ENCODE measurements at regions not wholly inside any gene's neighbourhood (a gene's known extent, or its start where the extent isn't known, plus 50 kb on each side); places are given as distances from the start of the nearest gene placed in this dataset.

DNA sequence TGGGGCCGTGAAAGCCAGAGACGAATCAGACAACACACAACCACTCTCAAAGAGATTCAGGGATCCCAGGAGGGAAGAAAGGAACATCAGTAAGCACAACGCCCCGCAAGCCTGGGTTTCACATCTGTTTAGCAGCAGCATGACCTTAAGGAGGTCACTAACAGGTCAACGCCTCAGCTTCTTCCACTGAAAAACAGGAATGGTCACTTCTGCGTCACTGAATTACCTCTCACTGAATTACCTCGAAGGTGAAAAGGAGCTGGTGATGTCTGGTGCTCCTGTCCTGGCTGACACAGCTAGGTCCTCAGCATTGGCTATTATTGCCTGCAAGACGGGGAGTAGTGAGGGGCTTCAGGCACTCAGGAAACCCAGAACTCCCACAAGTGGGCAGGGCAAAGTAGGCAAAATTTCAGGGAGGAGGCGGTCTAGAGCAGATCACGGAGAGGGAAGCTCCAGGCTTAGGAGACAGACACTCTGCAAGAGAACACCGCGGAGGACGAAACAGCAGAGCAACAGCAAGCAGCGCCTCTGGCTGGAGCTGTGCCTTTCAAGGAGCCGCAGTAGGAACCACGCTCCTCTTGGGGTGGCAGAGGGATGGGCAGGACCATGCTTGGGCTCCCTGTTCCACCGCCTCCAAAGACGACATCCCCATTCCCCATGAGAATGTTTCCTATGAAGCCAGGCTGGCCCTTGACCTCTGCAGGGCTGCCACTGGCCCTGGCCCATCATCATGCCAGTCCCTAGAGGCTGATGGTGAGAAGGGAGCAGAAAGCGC is 108.4 kb downstream of the SINHCAF start:
- no peaks in the 10 kb centered on the region for H3K36me3 ChIP-seq
- intact Hi-C loops (cut with DNase I; ENCODE audit: low total_unique reads) = no loop called here
- H3K27me3 ChIP-seq = no peaks in the 10 kb centered on the region
- TF ChIP-seq POLR2AphosphoS5 (IDR thresholded peaks at IDR 0.05) (no peak), POLR2A (IDR thresholded peaks at IDR 0.05) (no peak), CTCF (IDR thresholded peaks at IDR 0.05) (no peak)
- no peak overlapping the region for H3K4me3 ChIP-seq
- no peak overlapping the region for H3K27ac ChIP-seq
- DNase-seq (ENCODE audit: low spot score in 2 of 2) = no peak
- H3K9me3 ChIP-seq = no peaks in the 10 kb centered on the region
- H3K4me1 ChIP-seq = no peaks in the 10 kb centered on the region

DNA sequence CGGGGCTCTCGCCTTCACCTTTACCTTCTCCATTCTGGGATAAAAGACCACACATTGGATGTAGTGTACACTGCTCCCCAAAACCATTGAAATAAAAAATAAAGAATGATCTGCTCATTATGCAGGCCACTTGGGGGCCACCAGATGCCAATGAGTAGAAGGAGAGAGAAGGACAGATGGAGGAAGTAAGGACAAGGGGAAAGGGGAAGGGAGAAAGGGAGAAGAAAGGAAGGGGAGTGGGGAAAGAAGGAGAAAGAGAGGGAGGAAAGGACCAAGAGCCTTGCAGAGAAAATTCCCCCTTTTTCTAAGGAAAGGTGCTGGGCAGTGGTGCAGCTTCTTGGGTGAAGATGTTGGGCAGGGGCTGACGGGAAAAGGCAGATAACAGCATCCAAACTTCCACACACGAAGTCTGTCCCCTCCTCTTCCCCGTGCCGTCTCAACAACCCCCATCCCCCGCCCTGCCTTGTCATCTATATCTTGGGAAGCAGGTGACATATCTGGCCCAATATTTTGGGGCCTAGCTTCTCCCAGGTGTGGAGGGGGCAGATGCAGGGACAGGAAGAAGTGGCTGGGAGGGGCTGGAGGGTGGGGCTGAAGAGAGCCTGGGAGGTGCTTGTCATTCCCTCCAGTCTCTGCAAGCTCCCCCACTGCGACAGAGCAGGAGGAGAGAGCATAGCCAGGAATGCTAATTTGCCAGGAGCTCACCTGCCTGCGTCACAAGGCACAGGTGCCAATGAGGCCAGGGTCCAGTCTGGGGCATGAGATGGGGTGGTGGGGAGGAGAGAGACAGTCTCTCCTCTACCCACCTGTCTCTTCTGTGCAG is 107.5 kb downstream of the SINHCAF start:
- Histone ChIP-seq H3K4me1 (no peaks in the 10 kb centered on the region), H3K27ac (no peak overlapping the region), H3K4me3 (no peak overlapping the region), H3K27me3 (no peaks in the 10 kb centered on the region), H3K9me3 (no peaks in the 10 kb centered on the region), H3K36me3 (no peaks in the 10 kb centered on the region)
- intact Hi-C loops (cut with DNase I; ENCODE audit: low total_unique reads) = no loop called here
- TF ChIP-seq CTCF (IDR thresholded peaks at IDR 0.05) = no peak
- TF ChIP-seq POLR2AphosphoS5 (IDR thresholded peaks at IDR 0.05) = no peak
- TF ChIP-seq POLR2A (IDR thresholded peaks at IDR 0.05) = no peak
- DNase-seq (ENCODE audit: low spot score in 2 of 2) = no peak

DNA sequence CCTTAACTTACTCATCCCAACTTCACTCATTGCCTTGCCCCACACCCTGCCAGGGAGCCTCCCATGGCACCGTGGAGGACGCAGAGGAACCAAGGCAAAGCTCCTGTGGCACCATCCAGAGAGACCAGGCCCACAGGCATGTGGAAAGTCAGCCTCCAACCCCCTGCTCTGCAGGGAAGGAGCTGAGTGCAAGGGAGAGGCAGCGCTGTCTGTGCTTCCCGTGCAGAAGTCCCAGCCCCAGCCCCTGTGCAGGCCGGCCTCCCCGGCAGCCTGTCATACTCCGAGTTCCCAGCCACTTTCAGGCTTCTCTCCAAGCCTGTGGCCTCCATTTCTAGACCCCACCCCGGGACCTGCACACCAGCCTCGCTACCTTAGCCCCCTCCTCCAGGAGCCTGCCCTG is 106.4 kb downstream of the SINHCAF start:
- intact Hi-C loops (cut with DNase I; ENCODE audit: low total_unique reads) = no loop called here
- no peak for DNase-seq (ENCODE audit: low spot score in 2 of 2)
- no peak overlapping the region for H3K4me3 ChIP-seq
- no peaks in the 10 kb centered on the region for H3K9me3 ChIP-seq
- no peaks in the 10 kb centered on the region for H3K4me1 ChIP-seq
- no peak overlapping the region for H3K27ac ChIP-seq
- no peaks in the 10 kb centered on the region for H3K27me3 ChIP-seq
- H3K36me3 ChIP-seq = no peaks in the 10 kb centered on the region
- no peak for TF ChIP-seq POLR2A (IDR thresholded peaks at IDR 0.05)
- no peak for TF ChIP-seq CTCF (IDR thresholded peaks at IDR 0.05)
- no peak for TF ChIP-seq POLR2AphosphoS5 (IDR thresholded peaks at IDR 0.05)

DNA sequence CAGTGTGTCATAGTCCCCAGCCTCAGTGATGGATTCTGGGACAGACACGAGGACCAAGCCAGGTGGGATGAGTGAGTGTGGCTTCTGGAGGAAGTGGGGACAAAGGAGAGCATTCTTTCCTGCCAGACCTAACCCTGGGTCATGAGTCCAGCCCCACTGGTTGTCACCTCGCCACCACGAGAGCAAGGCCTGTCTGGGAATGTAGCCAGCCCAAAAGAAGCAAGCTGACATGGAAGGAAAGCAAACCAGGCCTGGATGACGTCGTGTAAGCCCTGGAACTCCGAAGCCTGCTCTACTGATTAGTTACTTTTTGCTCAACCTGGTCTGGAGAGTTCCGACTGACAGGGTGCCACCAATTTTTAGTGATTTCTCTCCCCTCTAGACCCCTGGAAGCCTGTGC is 105.9 kb downstream of the SINHCAF start:
- Histone ChIP-seq H3K9me3 (no peaks in the 10 kb centered on the region), H3K4me1 (no peaks in the 10 kb centered on the region), H3K4me3 (no peak overlapping the region), H3K27me3 (no peaks in the 10 kb centered on the region), H3K27ac (no peak overlapping the region), H3K36me3 (no peaks in the 10 kb centered on the region)
- no peak for DNase-seq (ENCODE audit: low spot score in 2 of 2)
- intact Hi-C loops (cut with DNase I; ENCODE audit: low total_unique reads) = no loop called here
- TF ChIP-seq POLR2A (IDR thresholded peaks at IDR 0.05) = no peak
- TF ChIP-seq CTCF (IDR thresholded peaks at IDR 0.05) = no peak
- no peak for TF ChIP-seq POLR2AphosphoS5 (IDR thresholded peaks at IDR 0.05)
